ENCODE measurements at regions not wholly inside any gene's neighbourhood (a gene's known extent, or its start where the extent isn't known, plus 50 kb on each side); places are given as distances from the start of the nearest gene placed in this dataset.

GRCh38 chr1:203935321-203935720 is 73.9 kb downstream of the SNRPE start:
- TF ChIP-seq CTCF (IDR thresholded peaks at IDR 0.05) (no peak), POLR2AphosphoS5 (IDR thresholded peaks at IDR 0.05) (no peak)
